Transverse colon (tissue), 4 donors: ENCODE measurements at regions not wholly inside any gene's neighbourhood (a gene's known extent, or its start where the extent isn't known, plus 50 kb on each side); places are given as distances from the start of the nearest gene placed in this dataset.

Source experiments
- DNase-seq: peaks from one replicate; pipeline ENCODE4 v3.0.0-alpha.2; 2019
- H3K27ac ChIP-seq, 4 donors: fragments of 200-600 bp; sonication (generic); 2 replicates each; pipeline ENCODE4 v1.5.1; 2016 to 2018; ENCODE audit warnings: inconsistent platforms in 4 of 4
- H3K27me3 ChIP-seq: fragments of 200-600 bp; sonication (generic); 2 replicates; pipeline ENCODE4 v1.5.1; 2017; ENCODE audit warnings: inconsistent platforms
- H3K36me3 ChIP-seq, 4 donors: fragments of 200-600 bp; sonication (generic); 2 replicates each; pipeline ENCODE4 v1.5.1; 2017 to 2019; ENCODE audit warnings: inconsistent platforms in 4 of 4
- H3K4me1 ChIP-seq, 4 donors: fragments of 200-600 bp; sonication (generic); 2 replicates each; pipeline ENCODE4 v1.5.1; 2017 to 2020; ENCODE audit warnings: inconsistent platforms in 4 of 4
- H3K4me3 ChIP-seq, 4 donors: fragments of 200-600 bp; sonication (generic); 1 replicate in 1 of 4; 2 replicates in 3 of 4; pipeline versions ENCODE4 v1.5.1 to v1.6.1; 2017 to 2019; ENCODE audit warnings: inconsistent platforms in 4 of 4
- H3K9me3 ChIP-seq, 2 donors: fragments of 200-600 bp; sonication (generic); 2 replicates each; pipeline ENCODE4 v1.5.1; 2017 to 2019; ENCODE audit warnings: inconsistent platforms in 2 of 2
- EP300 ChIP-seq: sonication (generic); formaldehyde crosslinking; IDR thresholded peaks from one replicate; pipeline ENCODE4 v1.6.1; 2017; ENCODE audit warnings: antibody characterized with exemption, low read depth
- POLR2A ChIP-seq: fragments of 450-650 bp; IDR thresholded peaks from one replicate; pipeline ENCODE4 v1.6.1; 2016; ENCODE audit warnings: antibody characterized with exemption, mild to moderate bottlenecking, moderate library complexity
- POLR2AphosphoS5 ChIP-seq, 3 donors: sonication (generic); formaldehyde crosslinking; IDR thresholded peaks; one replicate each; pipeline ENCODE4 v1.6.1; 2016; ENCODE audit warnings: antibody characterized with exemption in 3 of 3
- WGBS, 2 donors: methylation state at CpG; one replicate each; pipeline ENCODE4 v1.1.5; 2018; ENCODE audit warnings: low coverage in 1 of 2; 5-methylcytosine and 5-hydroxymethylcytosine counted together
- in situ Hi-C, 4 donors: fragments of 200-750 bp; cut with MboI; loops; one replicate each; pipeline versions ENCODE4 v1.15.0 to v1.15.1; 2017; ENCODE audit warnings: low sequenced_read_pairs in 3 of 4, low pct_ligation_motif_present in 1 of 4, low pct_unique_long_range_greater_than_20kb in 1 of 4
- intact Hi-C: fragments of 100-400 bp; cut with DNase I; formaldehyde crosslinking; loops from one replicate; pipeline ENCODE4 v1.15.1; 2023; ENCODE audit warnings: low total_unique reads
- TF ChIP-seq, protein P1 (sequence below), 5 experiments: fragments of 200-600 bp in 3 of 5; fragments of 450-650 bp in 2 of 5; sonication (generic) in 3 of 5; IDR thresholded peaks; 1 replicate in 2 of 5; 2 replicates in 3 of 5; pipeline ENCODE4 v1.5.1; 2016 to 2017; ENCODE audit warnings: antibody characterized with exemption in 5 of 5, inconsistent platforms in 3 of 5, mild to moderate bottlenecking in 2 of 5, moderate library complexity in 1 of 5

- Histone ChIP-seq H3K36me3 (no peaks in the 10 kb centered on the region), H3K27ac (no peak overlapping the region), H3K4me3 (no peak overlapping the region), H3K27me3 (peaks cover 26% of the 10 kb centered on the region), H3K9me3 (no peaks in the 10 kb centered on the region), H3K4me1 (peaks cover 0 to 3% (median 2%) of the 10 kb centered on the region in 4 donors)
- TF ChIP-seq POLR2AphosphoS5 (IDR thresholded peaks at IDR 0.05) (peak in 1 of 3 donors; percentile 41), EP300 (no peak), POLR2A (no peak)
- TF ChIP-seq, protein P1, sequence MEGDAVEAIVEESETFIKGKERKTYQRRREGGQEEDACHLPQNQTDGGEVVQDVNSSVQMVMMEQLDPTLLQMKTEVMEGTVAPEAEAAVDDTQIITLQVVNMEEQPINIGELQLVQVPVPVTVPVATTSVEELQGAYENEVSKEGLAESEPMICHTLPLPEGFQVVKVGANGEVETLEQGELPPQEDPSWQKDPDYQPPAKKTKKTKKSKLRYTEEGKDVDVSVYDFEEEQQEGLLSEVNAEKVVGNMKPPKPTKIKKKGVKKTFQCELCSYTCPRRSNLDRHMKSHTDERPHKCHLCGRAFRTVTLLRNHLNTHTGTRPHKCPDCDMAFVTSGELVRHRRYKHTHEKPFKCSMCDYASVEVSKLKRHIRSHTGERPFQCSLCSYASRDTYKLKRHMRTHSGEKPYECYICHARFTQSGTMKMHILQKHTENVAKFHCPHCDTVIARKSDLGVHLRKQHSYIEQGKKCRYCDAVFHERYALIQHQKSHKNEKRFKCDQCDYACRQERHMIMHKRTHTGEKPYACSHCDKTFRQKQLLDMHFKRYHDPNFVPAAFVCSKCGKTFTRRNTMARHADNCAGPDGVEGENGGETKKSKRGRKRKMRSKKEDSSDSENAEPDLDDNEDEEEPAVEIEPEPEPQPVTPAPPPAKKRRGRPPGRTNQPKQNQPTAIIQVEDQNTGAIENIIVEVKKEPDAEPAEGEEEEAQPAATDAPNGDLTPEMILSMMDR (IDR thresholded peaks at IDR 0.05) = no peak
- intact Hi-C loops = no loop called here
- DNase-seq = peak; percentile 83
- WGBS, 2 donors = 18% methylated on average over 59 of the region's 62 CpGs; no CpG with 5 or more reads in 1 of the 2 donors
- in situ Hi-C loops = no loop called here
Measured at GRCh38 chr12:11500188-11500860, 105.0 kb upstream of the PRB2 start.

- H3K36me3 ChIP-seq = no peaks in the 10 kb centered on the region
- TF ChIP-seq POLR2A (no peak), POLR2AphosphoS5 (IDR thresholded peaks at IDR 0.05) (no peak), EP300 (no peak)
- TF ChIP-seq, protein P1 (IDR thresholded peaks at IDR 0.05) = no peak
- WGBS, 2 donors = 27 to 43% methylated on average over 6 to 14 of the region's 14 CpGs
- in situ Hi-C loops (no loop called here), intact Hi-C loops (no loop called here)
- no peak overlapping the region for H3K27ac ChIP-seq
- H3K4me1 ChIP-seq = peaks cover 0 to 3% (median 2%) of the 10 kb centered on the region in 4 donors
- peaks cover 26% of the 10 kb centered on the region for H3K27me3 ChIP-seq
- H3K4me3 ChIP-seq = no peak overlapping the region
- H3K9me3 ChIP-seq = no peaks in the 10 kb centered on the region
- no peak for DNase-seq
Measured at GRCh38 chr12:11500861-11501230, 105.5 kb upstream of the PRB2 start.

- Histone ChIP-seq H3K27ac (no peak overlapping the region), H3K4me1 (no peaks in the 10 kb centered on the region), H3K27me3 (no peaks in the 10 kb centered on the region), H3K36me3 (no peaks in the 10 kb centered on the region), H3K9me3 (no peaks in the 10 kb centered on the region), H3K4me3 (no peak overlapping the region)
- no peak for DNase-seq
- in situ Hi-C loops (no loop called here), intact Hi-C loops (no loop called here)
- 58 to 67% methylated on average over 4 of the region's 4 CpGs for WGBS, 2 donors
- no peak for TF ChIP-seq EP300
- TF ChIP-seq POLR2AphosphoS5 (IDR thresholded peaks at IDR 0.05) = no peak
- TF ChIP-seq, protein P1 (IDR thresholded peaks at IDR 0.05) = no peak
- TF ChIP-seq POLR2A = no peak
Measured at GRCh38 chr12:11508699-11509098, 113.3 kb upstream of the PRB2 start.

DNA sequence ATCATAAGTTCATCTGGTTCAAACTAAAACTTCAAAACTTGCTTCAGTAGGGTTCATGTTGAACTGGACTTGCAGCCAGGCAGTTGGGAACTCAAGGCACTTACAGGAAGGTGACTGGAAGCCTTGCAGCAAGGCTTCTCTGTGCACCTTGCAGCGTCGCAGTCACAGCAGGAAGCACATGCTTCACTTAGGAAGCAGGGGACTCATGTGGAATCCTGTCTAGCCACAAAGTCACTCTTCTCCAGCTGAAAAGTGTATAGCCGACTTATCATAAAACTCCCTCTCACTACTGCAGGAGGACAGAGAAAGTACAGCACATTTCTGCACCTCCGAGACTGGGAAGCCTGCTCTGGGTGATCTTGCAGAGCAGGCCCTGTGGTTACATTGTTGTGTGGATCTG, 114.0 kb upstream of the PRB2 start:
- 56% methylated on average over 4 of the region's 4 CpGs; no CpG with 5 or more reads in 1 of the 2 donors for WGBS, 2 donors
- Histone ChIP-seq H3K36me3 (no peaks in the 10 kb centered on the region), H3K27ac (no peak overlapping the region), H3K4me1 (no peaks in the 10 kb centered on the region), H3K4me3 (no peak overlapping the region), H3K27me3 (no peaks in the 10 kb centered on the region), H3K9me3 (no peaks in the 10 kb centered on the region)
- no peak for DNase-seq
- in situ Hi-C loops = no loop called here
- TF ChIP-seq, protein P1 (IDR thresholded peaks at IDR 0.05) = no peak
- TF ChIP-seq EP300 (no peak), POLR2AphosphoS5 (IDR thresholded peaks at IDR 0.05) (no peak), POLR2A (no peak)
- intact Hi-C loops = no loop called here
